Astrocyte (in vitro differentiated cells and primary cell): ENCODE measurements at regions not wholly inside any gene's neighbourhood (a gene's known extent, or its start where the extent isn't known, plus 50 kb on each side); places are given as distances from the start of the nearest gene placed in this dataset.

Experiments used
- DNase-seq: peaks from one replicate; pipeline ENCODE4 v3.0.0-alpha.2; 2010; ENCODE audit warnings: low read depth
- FAIRE-seq: peaks from 2 replicates; lab custom pipeline; 2011; peaks lifted over from hg19 to GRCh38; lab: Jason Lieb, UNC
- H2AFZ ChIP-seq: 2 replicates; pipeline ENCODE4 v1.6.0; 2012; ENCODE audit warnings: low read depth, low read length, inconsistent platforms
- H3K27ac ChIP-seq: 2 replicates; pipeline ENCODE4 v1.5.1; 2011; ENCODE audit warnings: low read depth, low read length, inconsistent platforms
- H3K27me3 ChIP-seq: 2 replicates; pipeline ENCODE4 v1.6.0; 2011; ENCODE audit warnings: low read length, inconsistent platforms; ENCODE audit not compliant: insufficient read depth
- H3K36me3 ChIP-seq: 2 replicates; pipeline ENCODE4 v1.5.1; 2011; ENCODE audit warnings: low read length, inconsistent platforms; ENCODE audit not compliant: insufficient read depth
- H3K4me1 ChIP-seq: 2 replicates; pipeline ENCODE4 v1.5.1; 2011; ENCODE audit warnings: low read length, inconsistent platforms; ENCODE audit not compliant: insufficient read depth
- H3K4me2 ChIP-seq: 2 replicates; pipeline ENCODE4 v1.6.0; 2012; ENCODE audit warnings: low read length, inconsistent platforms
- H3K4me3 ChIP-seq: 2 replicates; pipeline ENCODE4 v1.5.1; 2011; ENCODE audit warnings: low read depth, mild to moderate bottlenecking, low read length, inconsistent platforms; ENCODE audit not compliant: insufficient read depth
- H3K79me2 ChIP-seq: 2 replicates; pipeline ENCODE4 v1.6.0; 2012; ENCODE audit warnings: mild to moderate bottlenecking, low read length, inconsistent platforms; ENCODE audit not compliant: insufficient read depth
- H3K9ac ChIP-seq: 2 replicates; pipeline ENCODE4 v1.6.0; 2012; ENCODE audit warnings: mild to moderate bottlenecking, low read length, inconsistent platforms
- H3K9me3 ChIP-seq: 2 replicates; pipeline ENCODE4 v1.5.1; 2012; ENCODE audit warnings: low read depth, mild to moderate bottlenecking, low read length, inconsistent platforms; ENCODE audit not compliant: insufficient read depth
- H4K20me1 ChIP-seq: 2 replicates; pipeline ENCODE4 v1.6.0; 2012; ENCODE audit warnings: low read length, inconsistent platforms; ENCODE audit not compliant: insufficient read depth
- H3K27ac Mint-ChIP-seq: one replicate; pipeline ENCODE4 v1.8.0; 2021; ENCODE audit warnings: mild to moderate bottlenecking, mixed read lengths; ENCODE audit not compliant: unreplicated experiment
- H3K27me3 Mint-ChIP-seq: one replicate; pipeline ENCODE4 v1.8.0; 2021; ENCODE audit warnings: low read depth, mixed read lengths; ENCODE audit not compliant: unreplicated experiment
- H3K36me3 Mint-ChIP-seq: one replicate; pipeline ENCODE4 v1.8.0; 2021; ENCODE audit warnings: low read depth, mixed read lengths; ENCODE audit not compliant: unreplicated experiment
- H3K4me1 Mint-ChIP-seq: one replicate; pipeline ENCODE4 v1.8.0; 2021; ENCODE audit warnings: low read depth, mixed read lengths; ENCODE audit not compliant: unreplicated experiment
- H3K4me3 Mint-ChIP-seq: one replicate; pipeline ENCODE4 v1.8.0; 2021; ENCODE audit warnings: mild to moderate bottlenecking, moderate library complexity, mixed read lengths; ENCODE audit not compliant: unreplicated experiment
- H3K9me3 Mint-ChIP-seq: one replicate; pipeline ENCODE4 v1.8.0; 2021; ENCODE audit warnings: mild to moderate bottlenecking, mixed read lengths; ENCODE audit not compliant: unreplicated experiment
- CTCF ChIP-seq: IDR thresholded peaks from 2 replicates; pipeline ENCODE4 v1.5.1; 2011; ENCODE audit warnings: low read depth, mild to moderate bottlenecking, inconsistent platforms, low read length, moderate library complexity; ENCODE audit not compliant: insufficient read depth
- EZH2 ChIP-seq: IDR thresholded peaks from 2 replicates; pipeline ENCODE4 v1.6.1; 2012; ENCODE audit warnings: mild to moderate bottlenecking, low read length, inconsistent platforms; ENCODE audit not compliant: insufficient read depth

GRCh38 chr6:48057601-48058000, 53.4 kb downstream of the PTCHD4 start:
- no peak overlapping the region for H3K27ac Mint-ChIP-seq
- H3K4me1 Mint-ChIP-seq, result peaks cover 4% of the 10 kb centered on the region

GRCh38 chr6:48048451-48049146, 62.4 kb downstream of the PTCHD4 start:
- Histone ChIP-seq H3K9ac (no peak overlapping the region), H3K27me3 (no peaks in the 10 kb centered on the region), H2AFZ (no peak overlapping the region), H3K36me3 (no peaks in the 10 kb centered on the region), H3K4me2 (no peak overlapping the region), H3K9me3 (no peaks in the 10 kb centered on the region), H4K20me1 (no peaks in the 10 kb centered on the region), H3K27ac (no peak overlapping the region), H3K79me2 (no peaks in the 10 kb centered on the region), H3K4me3 (no peak overlapping the region), H3K4me1 (no peaks in the 10 kb centered on the region)
- no peak for FAIRE-seq
- no peak for TF ChIP-seq CTCF
- no peak for TF ChIP-seq EZH2
- Mint-ChIP-seq H3K36me3 (no peaks in the 10 kb centered on the region), H3K27me3 (no peaks in the 10 kb centered on the region), H3K4me3 (no peak overlapping the region), H3K4me1 (peaks cover 4% of the 10 kb centered on the region), H3K9me3 (no peaks in the 10 kb centered on the region), H3K27ac (no peak overlapping the region)
- no peak for DNase-seq

More at GRCh38 chr6:48057601-48058000, 53.4 kb downstream of the PTCHD4 start:
- H4K20me1 ChIP-seq, result peaks cover 4% of the 10 kb centered on the region
- DNase-seq, result no peak
- no peaks in the 10 kb centered on the region for H3K79me2 ChIP-seq
- H3K4me3 Mint-ChIP-seq, result no peak overlapping the region
- no peak for TF ChIP-seq EZH2
- TF ChIP-seq CTCF, result no peak
- H3K36me3 Mint-ChIP-seq, result peaks cover 14% of the 10 kb centered on the region
- H3K4me3 ChIP-seq, result no peak overlapping the region
- H3K27me3 ChIP-seq, result no peaks in the 10 kb centered on the region
- H3K9me3 ChIP-seq, result no peaks in the 10 kb centered on the region
- no peak overlapping the region for H3K9ac ChIP-seq
- no peak overlapping the region for H3K27ac ChIP-seq
- H3K27me3 Mint-ChIP-seq, result no peaks in the 10 kb centered on the region
- H3K4me1 ChIP-seq, result no peaks in the 10 kb centered on the region
- H3K9me3 Mint-ChIP-seq, result no peaks in the 10 kb centered on the region
- no peak overlapping the region for H3K4me2 ChIP-seq
- H2AFZ ChIP-seq, result no peak overlapping the region
- no peaks in the 10 kb centered on the region for H3K36me3 ChIP-seq
- FAIRE-seq, result no peak

GRCh38 chr6:48041894-48042293, 69.1 kb downstream of the PTCHD4 start:
- Histone ChIP-seq H3K9ac (no peak overlapping the region), H4K20me1 (no peaks in the 10 kb centered on the region), H3K9me3 (no peaks in the 10 kb centered on the region), H3K79me2 (no peaks in the 10 kb centered on the region), H3K4me1 (no peaks in the 10 kb centered on the region), H2AFZ (no peak overlapping the region), H3K4me3 (no peak overlapping the region), H3K36me3 (no peaks in the 10 kb centered on the region), H3K27me3 (no peaks in the 10 kb centered on the region), H3K27ac (no peak overlapping the region), H3K4me2 (no peak overlapping the region)
- H3K4me3 Mint-ChIP-seq, result no peak overlapping the region
- TF ChIP-seq EZH2 (no peak), CTCF (no peak)
- H3K27me3 Mint-ChIP-seq, result no peaks in the 10 kb centered on the region
- no peaks in the 10 kb centered on the region for H3K9me3 Mint-ChIP-seq
- no peak overlapping the region for H3K27ac Mint-ChIP-seq
- no peaks in the 10 kb centered on the region for H3K36me3 Mint-ChIP-seq
- DNase-seq (no peak), FAIRE-seq (no peak)
- no peaks in the 10 kb centered on the region for H3K4me1 Mint-ChIP-seq
